Skeletal muscle satellite cell (primary cell): ENCODE measurements at regions not wholly inside any gene's neighbourhood (a gene's known extent, or its start where the extent isn't known, plus 50 kb on each side); places are given as distances from the start of the nearest gene placed in this dataset.

Experiments
- H3K27me3 ChIP-seq: 2 replicates; pipeline ENCODE4 v1.7.0; 2013; ENCODE audit warnings: low read length; ENCODE audit not compliant: control insufficient read depth, insufficient read depth
- H3K36me3 ChIP-seq: 2 replicates; pipeline ENCODE4 v1.7.0; 2013; ENCODE audit warnings: mild to moderate bottlenecking, control low read depth, low read length; ENCODE audit not compliant: insufficient read depth
- H3K4me1 ChIP-seq: 2 replicates; pipeline ENCODE4 v1.7.0; 2013; ENCODE audit warnings: low read length; ENCODE audit not compliant: control insufficient read depth, insufficient read depth
- H3K4me2 ChIP-seq: 2 replicates; pipeline ENCODE4 v1.7.0; 2013; ENCODE audit warnings: mild to moderate bottlenecking, low read length
- H3K4me3 ChIP-seq: 2 replicates; pipeline ENCODE4 v1.7.0; 2013; ENCODE audit warnings: low read length
- H3K9ac ChIP-seq: 2 replicates; pipeline ENCODE4 v1.7.0; 2013; ENCODE audit warnings: mild to moderate bottlenecking, low read depth, low read length, moderate library complexity
- H3K9me3 ChIP-seq: replicated peaks from 2 replicates; pipeline ENCODE4 v1.7.0; 2013; ENCODE audit warnings: mild to moderate bottlenecking, control low read depth, low read length

DNA sequence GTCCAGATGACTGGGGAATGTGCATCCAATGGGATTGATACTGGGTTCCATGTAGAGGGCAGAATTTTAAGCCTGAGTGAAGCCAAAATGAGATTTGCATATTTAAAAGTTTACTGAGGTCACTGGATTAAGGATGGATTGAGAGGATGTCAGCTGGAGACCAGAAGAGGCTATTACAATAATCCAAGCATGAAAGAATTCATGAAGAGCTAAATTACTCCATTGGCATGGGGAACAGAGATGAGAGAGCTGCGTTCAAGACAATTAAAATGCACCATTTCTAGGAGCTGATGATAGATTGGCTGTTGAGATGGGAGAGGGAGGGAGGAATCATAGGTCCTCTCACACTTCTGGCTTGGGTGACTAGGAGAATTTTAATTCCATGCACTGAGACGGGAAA lies 158.5 kb downstream of the JCAD start:
- Histone ChIP-seq H3K4me3 (no peak overlapping the region), H3K36me3 (no peaks in the 10 kb centered on the region), H3K9ac (no peak overlapping the region), H3K9me3 (no peaks in the 10 kb centered on the region), H3K4me1 (peaks cover 6% of the 10 kb centered on the region), H3K4me2 (no peak overlapping the region), H3K27me3 (peaks cover 60% of the 10 kb centered on the region)

DNA sequence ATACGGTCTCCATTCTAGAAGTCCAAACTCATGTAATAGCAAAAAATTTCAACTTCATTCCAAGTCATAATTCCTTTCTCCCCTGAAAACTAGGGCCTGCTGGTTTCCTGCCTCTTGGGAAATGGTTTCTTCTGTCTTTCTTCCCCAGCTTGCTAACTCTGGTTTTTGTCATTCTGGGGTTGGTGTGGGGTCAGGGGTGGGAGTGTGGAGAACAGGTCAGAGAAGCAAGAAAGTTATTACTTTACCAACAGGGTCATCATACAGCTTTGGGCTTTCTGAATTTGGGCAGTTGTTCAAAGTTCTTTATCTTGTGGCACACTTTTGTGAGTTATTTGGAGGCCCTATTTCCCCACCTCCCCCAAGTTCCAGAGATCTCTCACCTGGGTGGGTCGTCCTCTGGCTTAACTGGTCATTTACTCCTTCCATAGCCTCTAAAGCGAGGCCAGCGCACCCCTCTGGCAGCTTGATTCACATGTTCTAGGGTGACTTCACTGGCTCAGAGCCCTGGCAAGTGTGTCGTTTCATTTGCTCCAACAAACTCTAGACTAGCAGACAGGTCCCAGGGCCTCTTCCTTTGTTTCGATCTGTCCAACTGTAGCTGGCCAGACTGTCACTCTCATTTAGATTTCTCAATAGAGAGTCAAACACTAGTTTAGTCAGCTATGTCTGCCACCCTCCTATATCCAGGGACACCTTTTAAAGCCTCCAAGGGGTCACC lies 161.2 kb downstream of the JCAD start:
- H3K4me1 ChIP-seq, result peaks cover 15% of the 10 kb centered on the region

DNA sequence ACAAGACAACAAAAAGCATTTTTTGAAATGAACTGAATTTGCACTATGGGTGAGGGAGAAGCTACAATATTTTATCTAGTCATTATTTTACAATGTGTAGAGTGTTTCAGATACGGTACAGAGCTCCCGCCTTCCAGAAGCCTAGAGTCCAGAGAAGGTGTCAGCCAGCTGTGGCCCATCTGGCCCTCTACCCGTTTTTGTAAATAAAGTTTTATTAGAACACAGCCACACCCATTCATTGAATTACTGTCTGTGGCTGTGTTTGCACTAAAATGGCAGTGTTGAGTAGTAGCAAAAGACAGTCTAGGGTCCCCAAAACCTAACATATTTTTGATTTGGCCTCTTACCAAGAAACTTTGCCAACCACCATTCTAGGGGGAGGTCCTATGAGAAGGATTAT lies 162.0 kb downstream of the JCAD start:
- H3K4me2 ChIP-seq, result no peak overlapping the region
- no peak overlapping the region for H3K9ac ChIP-seq
- no peaks in the 10 kb centered on the region for H3K36me3 ChIP-seq
- no peak overlapping the region for H3K4me3 ChIP-seq
- peaks cover 15% of the 10 kb centered on the region for H3K4me1 ChIP-seq
- peaks cover 31% of the 10 kb centered on the region for H3K27me3 ChIP-seq
- H3K9me3 ChIP-seq, result no peaks in the 10 kb centered on the region

More for the DNA sequence above, 161.2 kb downstream of the JCAD start:
- no peak overlapping the region for H3K4me3 ChIP-seq
- H3K9ac ChIP-seq, result no peak overlapping the region
- no peak overlapping the region for H3K4me2 ChIP-seq
- peaks cover 34% of the 10 kb centered on the region for H3K27me3 ChIP-seq
- no peaks in the 10 kb centered on the region for H3K9me3 ChIP-seq
- H3K36me3 ChIP-seq, result no peaks in the 10 kb centered on the region

DNA sequence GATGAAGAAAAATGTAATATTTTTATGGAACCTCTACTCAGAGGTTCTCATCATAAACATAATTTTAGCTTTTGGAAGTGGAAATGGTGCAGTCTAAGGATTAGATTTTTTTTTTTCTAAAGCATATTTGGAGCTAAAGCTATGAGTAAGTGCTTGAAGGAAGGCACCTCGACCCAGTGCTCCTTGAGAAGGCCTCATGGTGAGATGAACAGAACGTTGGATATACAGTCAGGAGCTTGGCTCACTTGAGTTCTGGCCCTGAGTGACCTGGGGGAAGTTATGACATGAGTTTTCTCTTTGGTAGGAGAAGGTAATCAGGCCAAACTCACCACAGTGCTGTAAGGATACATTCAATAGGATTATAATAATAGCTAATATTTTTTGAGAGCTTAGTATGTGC lies 163.3 kb downstream of the JCAD start:
- Histone ChIP-seq H3K4me1 (peaks cover 15% of the 10 kb centered on the region), H3K9ac (peak overlapping the region; percentile 18)

DNA sequence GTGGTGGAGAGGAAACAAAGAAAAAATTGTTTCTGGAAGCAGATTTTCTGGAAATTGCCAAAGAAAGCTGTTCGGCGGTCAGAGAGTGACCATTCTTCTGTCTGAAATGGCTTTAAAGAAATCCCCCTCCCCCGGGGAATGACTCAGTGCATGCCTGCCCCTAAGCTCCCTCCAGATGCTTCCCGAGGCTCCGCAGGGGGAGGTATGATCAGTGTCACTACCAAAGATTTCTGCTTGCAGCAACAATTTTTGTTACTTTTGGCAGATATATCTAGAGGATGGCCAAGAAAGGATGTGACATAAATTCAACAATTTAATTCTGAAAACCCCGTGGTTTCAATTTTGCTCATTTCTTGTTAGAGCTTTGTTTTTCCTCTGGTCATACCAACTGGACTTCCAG lies 163.9 kb downstream of the JCAD start:
- Histone ChIP-seq H3K36me3 (no peaks in the 10 kb centered on the region), H3K9me3 (no peaks in the 10 kb centered on the region), H3K4me1 (peaks cover 15% of the 10 kb centered on the region), H3K9ac (peak overlapping the region; percentile 18), H3K4me3 (no peak overlapping the region), H3K4me2 (peak overlapping the region; percentile 65), H3K27me3 (peaks cover 18% of the 10 kb centered on the region)

More for the DNA sequence above, 163.3 kb downstream of the JCAD start:
- Histone ChIP-seq H3K36me3 (no peaks in the 10 kb centered on the region), H3K27me3 (peaks cover 21% of the 10 kb centered on the region), H3K4me3 (no peak overlapping the region), H3K4me2 (peak overlapping the region; percentile 65), H3K9me3 (no peaks in the 10 kb centered on the region)

DNA sequence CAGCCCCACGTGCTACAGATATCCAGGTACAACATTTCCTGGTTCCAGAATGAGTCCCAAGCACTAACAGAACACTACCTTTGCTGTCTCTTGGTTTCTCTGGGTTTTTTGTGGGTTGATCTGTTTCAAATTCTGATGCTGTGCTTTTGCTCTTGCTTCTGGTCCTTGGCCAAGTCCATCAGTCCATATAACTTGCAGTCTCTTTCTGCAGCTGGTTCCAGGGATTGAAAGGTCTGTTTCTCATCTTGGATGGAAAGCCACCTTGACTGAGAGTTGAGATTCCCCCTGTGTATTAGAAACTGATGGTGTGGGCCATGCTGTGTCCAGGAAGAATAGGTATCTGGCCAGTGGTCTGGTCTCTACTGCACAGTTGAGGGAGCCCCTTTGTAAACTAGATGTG lies 171.1 kb downstream of the JCAD start:
- Histone ChIP-seq H3K9ac (no peak overlapping the region), H3K27me3 (peaks cover 47% of the 10 kb centered on the region), H3K4me2 (no peak overlapping the region), H3K4me1 (no peaks in the 10 kb centered on the region), H3K36me3 (no peaks in the 10 kb centered on the region), H3K4me3 (no peak overlapping the region), H3K9me3 (no peaks in the 10 kb centered on the region)

DNA sequence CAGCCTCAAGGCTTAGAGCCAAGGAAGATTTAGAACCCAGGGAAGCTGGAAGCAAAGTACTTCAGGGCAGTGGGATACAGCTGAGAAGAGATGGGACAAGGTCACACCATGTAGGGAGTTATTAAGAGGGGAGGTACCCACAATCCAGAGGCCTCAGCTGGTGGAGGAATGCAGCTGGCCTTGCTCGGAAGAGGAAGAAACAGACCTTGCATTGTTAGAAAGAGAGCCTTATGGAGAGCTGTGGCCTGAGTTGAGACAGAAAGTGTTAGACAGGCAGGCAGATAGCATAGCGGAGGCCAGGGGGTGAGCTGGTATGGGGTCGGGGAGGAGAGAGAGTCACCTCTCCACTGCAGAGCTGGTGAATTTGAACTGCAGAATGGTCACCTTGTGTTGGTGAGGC lies 173.1 kb downstream of the JCAD start:
- no peaks in the 10 kb centered on the region for H3K4me1 ChIP-seq
- H3K9ac ChIP-seq, result no peak overlapping the region
- H3K4me2 ChIP-seq, result no peak overlapping the region
- H3K9me3 ChIP-seq, result no peaks in the 10 kb centered on the region
- H3K27me3 ChIP-seq, result peaks cover 62% of the 10 kb centered on the region
- H3K36me3 ChIP-seq, result no peaks in the 10 kb centered on the region
- no peak overlapping the region for H3K4me3 ChIP-seq

DNA sequence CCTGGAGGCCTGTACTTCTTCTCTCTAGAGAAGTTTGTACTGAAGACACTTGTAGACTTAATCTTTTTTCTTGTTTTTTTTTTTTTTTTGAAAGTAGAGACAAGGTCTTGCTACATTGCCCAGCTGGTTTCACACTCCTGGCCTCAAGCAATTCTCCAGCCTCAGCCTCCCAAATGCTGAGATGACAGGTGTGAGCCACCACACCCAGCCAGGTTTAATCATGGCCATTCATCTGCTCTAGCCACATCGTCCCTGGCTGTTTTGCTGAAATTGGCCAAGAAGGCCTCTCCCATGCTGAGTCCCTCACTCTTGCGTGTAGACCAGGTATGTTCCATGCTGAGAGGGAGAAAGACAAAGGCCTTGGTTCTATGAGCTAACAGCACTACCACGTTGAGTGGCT lies 176.2 kb downstream of the JCAD start:
- H3K4me1 ChIP-seq, result no peaks in the 10 kb centered on the region
- no peak overlapping the region for H3K4me2 ChIP-seq
- H3K36me3 ChIP-seq, result no peaks in the 10 kb centered on the region
- no peaks in the 10 kb centered on the region for H3K9me3 ChIP-seq
- peaks cover 82% of the 10 kb centered on the region for H3K27me3 ChIP-seq
- no peak overlapping the region for H3K4me3 ChIP-seq
- no peak overlapping the region for H3K9ac ChIP-seq

DNA sequence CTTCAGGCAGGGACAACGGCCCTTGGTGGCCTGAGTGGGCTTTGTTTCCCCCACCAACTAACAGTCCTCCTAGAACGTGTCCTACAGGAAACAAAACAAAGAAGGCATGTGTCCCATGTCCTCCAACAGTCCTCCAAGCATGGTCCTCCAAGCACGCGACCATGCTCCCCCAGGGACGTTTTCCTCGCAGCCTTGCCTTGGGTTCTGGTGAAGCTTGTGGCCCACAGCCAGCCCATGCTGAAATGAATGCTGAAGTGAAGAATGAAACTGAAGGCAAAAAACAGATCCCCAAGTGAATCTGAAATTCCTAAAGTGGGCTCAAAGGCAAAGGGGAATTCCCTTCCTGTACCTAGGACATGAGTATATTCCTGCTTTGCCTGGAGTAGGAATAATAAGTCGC lies 176.6 kb downstream of the JCAD start:
- Histone ChIP-seq H3K4me3 (no peak overlapping the region), H3K4me2 (no peak overlapping the region), H3K9ac (no peak overlapping the region), H3K36me3 (no peaks in the 10 kb centered on the region), H3K4me1 (no peaks in the 10 kb centered on the region), H3K9me3 (no peaks in the 10 kb centered on the region), H3K27me3 (peaks cover 77% of the 10 kb centered on the region)

DNA sequence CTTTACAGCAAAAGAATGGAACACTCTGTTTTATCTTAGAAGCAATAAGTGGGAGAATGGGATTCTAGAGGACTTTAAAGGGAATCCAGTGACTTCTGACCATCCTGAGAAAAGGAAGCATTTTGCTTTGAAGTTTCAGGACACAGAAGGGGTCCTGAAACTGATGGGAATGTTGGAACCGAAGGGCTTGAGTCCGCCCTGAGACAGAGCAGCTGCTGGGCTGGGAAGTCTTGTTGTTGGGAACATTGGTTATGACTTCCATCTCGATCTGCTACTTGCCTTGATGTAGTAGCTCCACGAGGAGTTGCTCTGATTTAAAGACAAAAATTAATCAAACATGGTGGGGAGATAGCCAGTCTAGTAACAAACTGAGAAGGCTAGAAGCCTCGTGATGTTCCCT lies 177.6 kb downstream of the JCAD start:
- Histone ChIP-seq H3K9me3 (no peaks in the 10 kb centered on the region), H3K9ac (no peak overlapping the region), H3K4me2 (no peak overlapping the region), H3K36me3 (no peaks in the 10 kb centered on the region), H3K27me3 (peaks cover 78% of the 10 kb centered on the region), H3K4me3 (no peak overlapping the region), H3K4me1 (no peaks in the 10 kb centered on the region)

DNA sequence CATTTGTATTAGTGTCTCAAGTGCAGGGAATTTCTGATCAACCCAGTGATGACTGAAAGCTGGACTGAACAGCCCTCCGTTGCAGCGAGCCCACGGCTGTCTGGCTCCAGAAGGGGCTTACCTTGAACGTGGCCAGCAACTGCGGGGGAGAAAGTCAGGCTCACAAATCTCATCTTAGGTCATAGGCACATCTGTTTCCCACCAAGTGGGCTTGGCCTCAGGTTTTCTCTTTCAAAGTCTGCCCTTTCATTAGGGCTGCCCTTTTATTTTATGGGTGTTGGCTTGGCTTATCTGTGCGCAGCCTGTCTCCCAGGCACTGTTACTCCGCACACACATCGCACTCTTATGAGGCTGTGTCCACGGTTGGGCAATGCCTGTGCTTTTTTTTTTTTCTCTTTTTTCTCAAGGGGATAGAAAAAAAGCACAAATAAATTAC lies 178.0 kb downstream of the JCAD start:
- peaks cover 74% of the 10 kb centered on the region for H3K27me3 ChIP-seq
- H3K4me1 ChIP-seq, result no peaks in the 10 kb centered on the region
- H3K9me3 ChIP-seq, result no peaks in the 10 kb centered on the region
- H3K36me3 ChIP-seq, result no peaks in the 10 kb centered on the region
- no peak overlapping the region for H3K4me3 ChIP-seq
- H3K9ac ChIP-seq, result no peak overlapping the region
- no peak overlapping the region for H3K4me2 ChIP-seq

DNA sequence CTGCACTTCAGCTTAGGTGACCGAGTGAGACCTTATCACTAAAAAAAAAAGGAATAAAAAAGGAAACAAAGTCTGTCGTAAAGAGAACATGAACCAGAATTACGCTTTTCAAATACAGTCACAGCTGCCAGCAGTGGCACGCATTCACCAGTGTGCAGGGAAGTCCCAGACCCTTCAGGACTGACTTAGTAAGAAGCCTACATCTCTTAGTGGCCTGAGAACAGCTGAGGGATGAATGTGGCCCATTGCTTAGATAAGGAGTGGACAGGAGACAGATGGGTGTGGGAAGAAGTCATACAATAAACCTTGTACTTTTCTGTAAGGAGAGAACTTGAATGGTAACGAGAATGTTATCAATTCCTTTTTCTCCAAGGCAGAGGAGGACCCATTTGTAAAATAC lies 178.5 kb downstream of the JCAD start:
- Histone ChIP-seq H3K27me3 (peaks cover 74% of the 10 kb centered on the region), H3K9ac (no peak overlapping the region), H3K9me3 (no peaks in the 10 kb centered on the region), H3K4me3 (no peak overlapping the region), H3K4me1 (no peaks in the 10 kb centered on the region), H3K36me3 (no peaks in the 10 kb centered on the region), H3K4me2 (no peak overlapping the region)
